ENCODE measurements at regions not wholly inside any gene's neighbourhood (a gene's known extent, or its start where the extent isn't known, plus 50 kb on each side); places are given as distances from the start of the nearest gene placed in this dataset.

DNA sequence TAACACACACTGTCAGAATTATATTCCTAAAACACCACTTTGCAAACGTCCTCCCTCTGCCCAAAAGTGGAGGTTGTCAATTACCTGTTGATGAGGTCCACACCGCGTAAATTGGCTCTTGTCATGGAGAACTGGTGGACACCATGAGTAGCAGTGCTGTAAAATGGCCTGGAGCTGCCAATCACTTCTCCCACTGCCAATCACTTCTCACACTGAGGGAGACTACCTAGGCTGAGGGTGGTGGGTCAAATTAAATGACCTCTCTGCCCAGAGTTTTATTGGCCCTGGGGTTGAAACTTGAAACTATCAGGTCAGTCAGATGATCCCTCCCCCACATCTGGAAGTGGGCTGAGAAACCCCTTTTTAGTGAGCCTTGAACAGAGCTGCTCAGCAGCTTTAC lies 89.6 kb downstream of the SOWAHC start:
- Histone ChIP-seq H3K27ac (ENCODE audit: insufficient read depth, low read length) (no peak overlapping the region), H3K18ac (ENCODE audit: low read depth, low read length) (no peak overlapping the region), H3K4me2 (ENCODE audit: low read depth, low read length) (no peak overlapping the region), H3K9me1 (ENCODE audit: insufficient read depth, low read length) (peaks cover 3% of the 10 kb centered on the region), H3K9me3 (ENCODE audit: control insufficient read depth, insufficient read depth, low read length) (no peaks in the 10 kb centered on the region), H2BK120ac (ENCODE audit: low read depth, low read length) (no peak overlapping the region), H2BK5ac (ENCODE audit: low read depth, low read length, poor library complexity, severe bottlenecking) (no peak overlapping the region), H2AFZ (replicated peaks; ENCODE audit: low read length, poor library complexity) (no peak overlapping the region), H2BK20ac (ENCODE audit: low read depth, low read length) (no peak overlapping the region), H3K23ac (ENCODE audit: low read depth, low read length) (no peak overlapping the region), H3K79me1 (ENCODE audit: low read depth in 1 of 2, low read length in 2 of 2) (no peaks in the 10 kb centered on the region), H3K9ac (ENCODE audit: low read depth, low read length) (no peak overlapping the region), H2BK15ac (ENCODE audit: low read depth, low read length) (no peak overlapping the region), H3K4ac (ENCODE audit: low read depth, low read length) (no peak overlapping the region), H3K4me3 (ENCODE audit: insufficient read depth, low read depth, low read length) (no peak overlapping the region), H4K5ac (ENCODE audit: low read depth, low read length) (no peak overlapping the region), H2AK9ac (replicated peaks; ENCODE audit: low read depth, low read length, poor library complexity) (no peak overlapping the region), H3K36me3 (ENCODE audit: control insufficient read depth, insufficient read depth, low read length) (no peaks in the 10 kb centered on the region), H3K27me3 (ENCODE audit: control insufficient read depth, insufficient read depth, low read length) (no peaks in the 10 kb centered on the region; the same call in 1 of the 2 replicates), H2AK5ac (ENCODE audit: low read depth, low read length) (peak overlapping the region; percentile 24; the same call in 1 of the 2 replicates), H4K91ac (ENCODE audit: insufficient read depth, low read depth, low read length) (no peak overlapping the region), H3K14ac (replicated peaks; ENCODE audit: low read depth, low read length) (no peak overlapping the region), H3K4me1 (ENCODE audit: control insufficient read depth, insufficient read depth, low read length) (peaks cover 5% of the 10 kb centered on the region), H3K56ac (ENCODE audit: extremely low read depth, insufficient read depth, low read length) (no peak overlapping the region), H4K20me1 (ENCODE audit: insufficient read depth, low read length) (no peaks in the 10 kb centered on the region), H4K8ac (ENCODE audit: low read depth in 2 of 2, low read length in 2 of 2) (no peak overlapping the region)
- no CpG with 5 or more reads among the region's 3 CpGs for WGBS, 2 experiments (ENCODE audit: extremely low coverage in 2 of 2, insufficient read length in 1 of 2)
- ATAC-seq (ENCODE audit: low read depth) = no peak
- dilution Hi-C loops (cut with HindIII; ENCODE audit: low sequenced_read_pairs, unreplicated experiment) = no loop called here
- TF ChIP-seq ELK1 (IDR thresholded peaks at IDR 0.05; ENCODE audit: borderline replicate concordance, low read depth, low read length) = no peak
- no peak for TF ChIP-seq SMC3 (IDR thresholded peaks at IDR 0.05; ENCODE audit: low read depth, low read length)
- no peak for TF ChIP-seq CHD1 (IDR thresholded peaks at IDR 0.05; ENCODE audit: low read depth, low read length)
- no peak for TF ChIP-seq RFX5 (IDR thresholded peaks at IDR 0.05; ENCODE audit: low read depth, low read length)
- no peak for TF ChIP-seq POLR2A (IDR thresholded peaks at IDR 0.05; ENCODE audit: low read depth, low read length)
- TF ChIP-seq RCOR1 (IDR thresholded peaks at IDR 0.05; ENCODE audit: insufficient replicate concordance, low read length) = no peak
- TF ChIP-seq BHLHE40 (IDR thresholded peaks at IDR 0.05; ENCODE audit: low read depth, low read length) = no peak
- TF ChIP-seq, protein P1, sequence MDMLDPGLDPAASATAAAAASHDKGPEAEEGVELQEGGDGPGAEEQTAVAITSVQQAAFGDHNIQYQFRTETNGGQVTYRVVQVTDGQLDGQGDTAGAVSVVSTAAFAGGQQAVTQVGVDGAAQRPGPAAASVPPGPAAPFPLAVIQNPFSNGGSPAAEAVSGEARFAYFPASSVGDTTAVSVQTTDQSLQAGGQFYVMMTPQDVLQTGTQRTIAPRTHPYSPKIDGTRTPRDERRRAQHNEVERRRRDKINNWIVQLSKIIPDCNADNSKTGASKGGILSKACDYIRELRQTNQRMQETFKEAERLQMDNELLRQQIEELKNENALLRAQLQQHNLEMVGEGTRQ (IDR thresholded peaks at IDR 0.05; ENCODE audit: low read depth, low read length) = no peak
- TF ChIP-seq MAFK (IDR thresholded peaks at IDR 0.05; ENCODE audit: low read depth, low read length) = no peak
- TF ChIP-seq CEBPB (IDR thresholded peaks at IDR 0.05; ENCODE audit: low read depth, low read length) = no peak
- CTCF ChIA-PET = no interaction called here
- intact Hi-C loops (cut with micrococcal nuclease) = loop anchor here (2.0 to 10.0 kb wide), 2 partner anchors 31 to 149 kb away; no protein-coding TSS in a partner anchor
- in situ Hi-C loops (cut with MboI; ENCODE audit: low sequenced_read_pairs) = no loop called here
- POLR2A ChIA-PET (ENCODE audit: unreplicated experiment) = no interaction called here
- DNase-seq = no peak
- no TSS peak for BruUV-seq (replicated peaks)

All from IMR-90 (cell line).